CD4-positive, alpha-beta T cell treated with Interleukin-4 for 4 hours (primary cell): ENCODE measurements at regions not wholly inside any gene's neighbourhood (a gene's known extent, or its start where the extent isn't known, plus 50 kb on each side); places are given as distances from the start of the nearest gene placed in this dataset.
"Not testable (repeated sequence)": the region's sequence is repeated elsewhere in the genome, so short reads cannot be mapped to it uniquely, and the experiment has no call there.

Source experiments
- DNase-seq: peaks from one replicate; pipeline ENCODE4 v3.0.0-alpha.2; 2020

GRCh38 chr1:120357046-120357445, 57.8 kb upstream of the NBPF8 start:
- DNase-seq = peak; percentile 85

GRCh38 chr1:120356170-120356569, 58.7 kb upstream of the NBPF8 start:
- DNase-seq = peak; percentile 17

- DNase-seq = peak; percentile 68
Measured at GRCh38 chr1:120354618-120355184, 60.1 kb upstream of the NBPF8 start.

GRCh38 chr1:120342231-120343073, 72.4 kb upstream of the NBPF8 start:
- DNase-seq = peak; percentile 6

- peak; percentile 8 for DNase-seq
Measured at GRCh38 chr1:120341756-120342155, 73.1 kb upstream of the NBPF8 start.

GRCh38 chr1:120340838-120341751, 73.7 kb upstream of the NBPF8 start:
- peak; percentile 65 for DNase-seq

GRCh38 chr1:120315738-120316137, 99.1 kb upstream of the NBPF8 start:
- DNase-seq = not testable (repeated sequence)

- not testable (repeated sequence) for DNase-seq
Measured at GRCh38 chr1:120311930-120312329, 102.9 kb upstream of the NBPF8 start.

- not testable (repeated sequence) for DNase-seq
Measured at GRCh38 chr1:120308940-120309578, 105.8 kb upstream of the NBPF8 start.

GRCh38 chr1:120305046-120305445, 109.8 kb upstream of the NBPF8 start:
- not testable (repeated sequence) for DNase-seq

GRCh38 chr1:120304341-120304740, 110.5 kb upstream of the NBPF8 start:
- not testable (repeated sequence) for DNase-seq

GRCh38 chr1:120299433-120300057, 115.3 kb upstream of the NBPF8 start:
- DNase-seq = not testable (repeated sequence)

GRCh38 chr1:120298487-120298886, 116.3 kb upstream of the NBPF8 start:
- not testable (repeated sequence) for DNase-seq

GRCh38 chr1:120297345-120297953, 117.4 kb upstream of the NBPF8 start:
- DNase-seq = not testable (repeated sequence)

- DNase-seq = not testable (repeated sequence)
Measured at GRCh38 chr1:120290105-120290504, 113.8 kb upstream of the SEC22B start.

- DNase-seq = not testable (repeated sequence)
Measured at GRCh38 chr1:120289601-120290074, 113.3 kb upstream of the SEC22B start.

- not testable (repeated sequence) for DNase-seq
Measured at GRCh38 chr1:120288814-120289600, 112.7 kb upstream of the SEC22B start.

- not testable (repeated sequence) for DNase-seq
Measured at GRCh38 chr1:120288167-120288566, 111.8 kb upstream of the SEC22B start.

- DNase-seq = not testable (repeated sequence)
Measured at GRCh38 chr1:120282744-120283464, 106.6 kb upstream of the SEC22B start.

- DNase-seq = not testable (repeated sequence)
Measured at GRCh38 chr1:120278259-120278610, 101.9 kb upstream of the SEC22B start.
